ENCODE measurements at regions not wholly inside any gene's neighbourhood (a gene's known extent, or its start where the extent isn't known, plus 50 kb on each side); places are given as distances from the start of the nearest gene placed in this dataset.

GRCh38 chr16:66167564-66168291 lies 198.8 kb upstream of the CDH5 start:
- no peak for DNase-seq

- no peak for DNase-seq
Observed at GRCh38 chr16:66166490-66166889, 200.0 kb upstream of the CDH5 start.

- DNase-seq: no peak
Observed at GRCh38 chr16:66165879-66166278, 200.6 kb upstream of the CDH5 start.

- DNase-seq: no peak
Observed at GRCh38 chr16:66164581-66165247, 201.8 kb upstream of the CDH5 start.

- no peak for DNase-seq
Observed at GRCh38 chr16:66162821-66163220, 203.7 kb upstream of the CDH5 start.

- DNase-seq: no peak
Observed at GRCh38 chr16:66161942-66162341, 204.5 kb upstream of the CDH5 start.

GRCh38 chr16:66161269-66161668 lies 205.2 kb upstream of the CDH5 start:
- no peak for DNase-seq

- no peak for DNase-seq
Observed at GRCh38 chr16:66159987-66160386, 206.5 kb upstream of the CDH5 start.

GRCh38 chr16:66156538-66156937 lies 210.0 kb upstream of the CDH5 start:
- no peak for DNase-seq

GRCh38 chr16:66155933-66156332 lies 210.6 kb upstream of the CDH5 start:
- no peak for DNase-seq

GRCh38 chr16:66154801-66155200 lies 211.7 kb upstream of the CDH5 start:
- DNase-seq: no peak

GRCh38 chr16:66152823-66153393 lies 213.6 kb upstream of the CDH5 start:
- DNase-seq: no peak

GRCh38 chr16:66152181-66152580 lies 214.3 kb upstream of the CDH5 start:
- no peak for DNase-seq

- DNase-seq: no peak
Observed at GRCh38 chr16:66150698-66151482, 215.6 kb upstream of the CDH5 start.

GRCh38 chr16:66147291-66147690 lies 219.2 kb upstream of the CDH5 start:
- no peak for DNase-seq

- DNase-seq: no peak
Observed at GRCh38 chr16:66146798-66147197, 219.7 kb upstream of the CDH5 start.

GRCh38 chr16:66144641-66145040 lies 221.8 kb upstream of the CDH5 start:
- no peak for DNase-seq

GRCh38 chr16:66143415-66143814 lies 223.1 kb upstream of the CDH5 start:
- no peak for DNase-seq

GRCh38 chr16:66141885-66142284 lies 224.6 kb upstream of the CDH5 start:
- DNase-seq: no peak

GRCh38 chr16:66137853-66138252 lies 228.6 kb upstream of the CDH5 start:
- DNase-seq: no peak

- DNase-seq: no peak
Observed at GRCh38 chr16:66136841-66137240, 229.7 kb upstream of the CDH5 start.

GRCh38 chr16:66135838-66136237 lies 230.7 kb upstream of the CDH5 start:
- no peak for DNase-seq

GRCh38 chr16:66135421-66135831 lies 231.1 kb upstream of the CDH5 start:
- DNase-seq: no peak

GRCh38 chr16:66134875-66135274 lies 231.6 kb upstream of the CDH5 start:
- no peak for DNase-seq
